ENCODE measurements at regions not wholly inside any gene's neighbourhood (a gene's known extent, or its start where the extent isn't known, plus 50 kb on each side); places are given as distances from the start of the nearest gene placed in this dataset.
"Not testable (repeated sequence)": the region's sequence is repeated elsewhere in the genome, so short reads cannot be mapped to it uniquely, and the experiment has no call there.

DNA sequence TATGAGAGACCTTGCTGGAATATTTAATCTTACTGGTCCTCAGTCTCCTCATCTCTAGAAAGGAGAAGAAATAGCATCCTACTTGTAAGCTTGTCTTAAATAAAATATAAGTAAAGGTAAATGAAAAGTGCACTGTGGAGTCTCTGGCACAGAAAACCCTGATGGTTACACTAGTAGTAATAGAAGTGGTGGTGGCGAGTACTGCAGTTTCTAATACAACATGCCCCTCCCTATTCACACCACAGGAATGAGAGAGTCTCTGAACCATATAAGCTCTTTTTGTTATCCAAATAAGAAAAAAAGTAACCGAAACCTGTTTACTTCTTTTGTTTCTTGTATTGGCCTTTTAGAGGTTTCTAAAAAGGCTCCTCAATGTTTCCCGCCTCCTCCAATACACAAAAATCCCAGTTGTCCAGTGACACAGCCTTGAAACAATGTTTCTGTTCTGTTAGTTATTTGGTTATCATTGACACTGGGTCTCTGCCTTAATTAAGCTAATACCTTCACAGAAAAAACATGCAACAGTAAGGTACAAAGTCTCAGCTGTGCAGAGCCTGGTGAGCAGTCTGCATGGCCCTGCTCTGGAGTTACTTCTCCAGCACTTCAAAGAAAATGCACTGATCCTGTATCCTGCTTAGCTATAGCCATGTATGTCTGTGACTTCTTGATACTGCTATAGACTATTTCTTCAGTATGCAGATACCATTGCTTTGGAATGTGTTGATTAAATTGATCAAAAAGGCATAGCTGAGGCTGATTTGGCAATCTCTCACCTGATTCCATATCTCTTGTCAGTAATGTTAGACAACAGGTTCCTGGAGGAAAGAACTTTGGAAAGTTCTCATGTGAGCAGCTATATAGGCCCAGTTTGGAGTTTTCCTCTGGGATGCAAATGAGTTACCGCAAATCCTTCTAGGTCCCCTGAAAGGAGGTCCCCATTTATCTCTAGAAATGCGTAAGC, 315.6 kb upstream of the IL12A start:
- in situ Hi-C loops (cut with HindIII; ENCODE audit: low sequenced_read_pairs) = no loop called here

DNA sequence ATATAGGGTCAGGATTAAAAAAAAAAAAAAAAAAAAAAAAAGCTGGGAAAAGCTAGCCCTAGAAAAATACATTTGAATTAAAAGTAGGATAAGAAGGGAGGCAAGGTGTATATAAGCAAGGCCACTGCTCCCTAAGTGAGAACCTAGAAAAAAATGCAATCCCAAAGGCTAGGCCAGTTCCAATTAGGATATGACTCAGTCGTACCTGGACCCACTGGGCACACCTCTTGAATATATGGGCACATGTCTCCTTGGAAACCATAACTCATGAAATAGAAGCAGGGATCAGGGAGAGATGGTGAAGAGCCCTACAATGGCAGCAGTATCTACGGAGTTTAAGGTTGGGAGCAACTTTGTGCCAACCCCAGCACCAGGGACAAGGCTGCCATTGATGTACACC, 314.1 kb upstream of the IL12A start:
- in situ Hi-C loops (cut with HindIII; ENCODE audit: low sequenced_read_pairs) = no loop called here

DNA sequence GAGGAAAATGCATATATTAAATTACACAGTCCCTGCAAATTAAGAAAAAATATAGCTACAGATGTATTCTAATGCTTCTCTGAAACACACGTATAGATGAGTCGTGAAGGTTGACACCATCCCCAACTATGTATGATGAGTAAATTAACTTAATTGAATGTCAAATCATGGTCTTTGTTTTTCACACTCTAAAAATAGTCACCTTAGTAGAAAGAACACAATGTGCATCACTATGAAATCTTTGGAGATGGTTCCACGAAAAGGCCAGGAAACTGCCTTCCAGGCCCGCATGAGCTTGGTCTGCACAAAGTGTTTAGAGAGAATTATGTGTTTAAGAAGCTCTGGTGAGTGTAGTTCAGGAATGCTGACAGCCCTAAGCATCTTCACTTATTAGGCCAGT, 313.4 kb upstream of the IL12A start:
- in situ Hi-C loops (cut with HindIII; ENCODE audit: low sequenced_read_pairs) = no loop called here

DNA sequence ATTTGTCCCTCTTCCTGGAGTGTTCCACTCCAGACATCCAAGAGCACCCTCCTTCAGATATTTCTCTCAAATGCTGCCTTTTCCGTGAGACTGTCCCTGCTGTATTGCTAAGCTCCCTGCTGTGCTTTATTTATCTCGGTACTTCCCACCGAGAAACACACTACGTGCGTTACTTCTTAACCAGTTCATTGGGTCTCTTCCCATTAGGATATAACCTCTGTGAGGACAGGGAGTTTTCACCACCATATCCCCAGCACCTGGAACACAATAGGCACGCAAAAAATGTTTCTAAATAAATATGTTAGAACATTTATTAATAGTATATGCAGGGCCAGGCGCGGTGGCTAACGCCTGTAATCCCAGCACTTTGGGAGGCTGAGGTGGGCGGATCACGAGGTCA, 308.7 kb upstream of the IL12A start:
- in situ Hi-C loops (cut with HindIII; ENCODE audit: low sequenced_read_pairs) = no loop called here

DNA sequence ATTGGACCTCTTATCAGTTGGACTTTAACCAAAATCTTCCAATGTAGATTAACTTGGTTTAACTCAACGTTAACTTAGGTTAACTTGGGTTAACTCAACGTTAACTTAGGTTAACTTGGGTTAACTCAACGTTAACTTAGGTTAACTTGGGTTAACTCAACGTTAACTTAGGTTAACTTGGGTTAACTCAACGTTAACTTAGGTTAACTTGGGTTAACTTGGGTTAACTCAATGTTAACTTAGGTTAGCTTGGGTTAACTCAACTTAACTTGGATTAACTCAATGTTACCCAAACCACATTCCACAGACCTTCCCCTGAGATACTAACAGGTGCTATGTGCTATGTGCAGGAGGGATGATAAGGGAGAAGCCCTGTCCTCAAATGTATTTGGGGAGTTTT, 306.9 kb upstream of the IL12A start:
- in situ Hi-C loops (cut with HindIII; ENCODE audit: low sequenced_read_pairs) = not testable (repeated sequence)

DNA sequence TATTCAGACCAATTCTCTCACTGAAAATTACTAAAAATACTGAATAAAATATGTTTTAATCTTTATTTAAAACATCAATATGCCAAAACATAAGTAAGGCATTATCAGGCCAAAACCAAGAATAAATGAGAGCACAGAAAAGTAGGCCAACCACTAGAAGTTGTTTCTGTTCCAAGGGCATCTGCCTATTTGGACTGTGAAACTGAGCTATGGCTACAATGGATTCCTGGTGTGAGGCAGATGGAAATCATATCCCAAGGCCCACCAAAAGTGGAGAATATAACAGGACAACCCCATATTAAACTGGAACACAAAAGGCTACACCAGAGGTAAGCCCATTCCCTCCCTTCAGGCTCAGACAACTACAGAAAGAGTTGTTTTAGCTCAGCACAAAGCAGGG, 302.8 kb upstream of the IL12A start:
- in situ Hi-C loops (cut with HindIII; ENCODE audit: low sequenced_read_pairs) = no loop called here

DNA sequence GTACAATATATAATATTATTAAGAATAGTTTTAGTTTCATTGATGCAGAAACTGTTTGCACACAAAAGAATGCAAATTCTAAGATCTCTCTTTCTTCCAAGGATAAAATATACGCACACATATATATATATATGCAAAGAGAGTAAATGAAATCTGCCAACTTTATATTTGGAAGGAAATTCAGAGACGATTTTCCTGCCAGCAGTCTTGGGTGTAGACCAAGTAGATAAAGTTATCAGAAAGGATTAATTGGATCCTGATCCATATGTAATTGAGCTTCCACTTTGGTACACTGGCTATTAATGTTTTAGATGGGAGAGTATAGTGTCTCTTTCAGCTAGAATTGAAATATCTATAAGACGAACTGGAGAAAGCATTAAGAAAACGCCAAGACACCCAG, 295.4 kb upstream of the IL12A start:
- in situ Hi-C loops (cut with HindIII; ENCODE audit: low sequenced_read_pairs) = no loop called here

DNA sequence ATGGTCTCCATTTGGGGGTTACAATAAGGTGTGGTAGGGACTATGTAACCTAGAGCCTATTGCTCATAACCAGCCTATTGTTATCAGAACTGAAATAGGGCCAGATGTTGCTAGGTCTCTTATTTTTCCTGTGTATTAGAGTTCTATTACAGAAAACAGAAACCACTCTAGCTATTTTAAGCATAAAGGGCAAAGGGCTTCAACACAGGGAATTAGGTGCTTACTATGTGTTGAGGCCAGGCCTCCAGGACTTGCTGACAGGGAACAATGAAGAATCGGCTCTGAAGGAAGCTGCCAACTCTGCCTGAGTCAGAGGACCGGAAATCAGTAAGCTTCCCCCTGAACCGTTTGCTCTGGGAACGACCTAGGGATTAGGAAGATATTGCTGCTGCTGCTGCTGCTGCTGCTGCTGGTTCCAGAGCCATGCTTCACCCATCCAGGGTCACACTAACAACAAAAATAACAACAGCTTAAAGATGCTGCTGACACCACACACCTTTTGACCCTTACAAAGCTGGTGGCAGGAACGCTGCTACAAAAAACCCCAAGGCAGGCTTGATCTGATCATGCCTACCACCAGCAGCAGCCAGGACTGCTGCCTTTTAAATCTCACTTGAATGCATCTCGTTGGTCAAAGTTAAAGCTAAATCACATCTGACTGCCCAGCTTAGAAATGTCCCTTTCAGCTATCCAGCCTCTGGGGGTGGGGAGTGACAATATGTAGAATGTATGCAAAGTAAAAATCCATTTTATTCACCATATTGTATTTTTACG, 276.9 kb upstream of the IL12A start:
- in situ Hi-C loops (cut with HindIII; ENCODE audit: low sequenced_read_pairs) = no loop called here

DNA sequence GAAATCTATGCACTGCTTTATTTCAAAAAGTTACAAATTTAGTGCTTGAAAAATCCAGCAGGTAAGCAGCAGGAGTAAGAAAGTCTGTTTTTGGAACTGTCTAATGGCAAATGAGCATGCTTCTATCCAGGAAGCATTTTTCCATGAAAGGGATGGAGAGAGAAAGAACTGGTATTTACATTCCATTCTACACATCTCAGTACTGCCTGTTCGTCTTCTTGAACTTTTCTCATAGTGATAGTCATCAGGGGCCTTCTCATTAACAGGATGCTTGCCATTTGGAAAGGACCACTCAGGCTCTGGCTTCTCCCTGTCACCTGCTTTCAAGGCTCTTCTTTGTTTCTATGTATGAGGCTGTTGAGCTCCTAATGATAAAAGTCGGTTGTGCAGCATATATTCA, 267.3 kb upstream of the IL12A start:
- in situ Hi-C loops (cut with HindIII; ENCODE audit: low sequenced_read_pairs) = no loop called here

DNA sequence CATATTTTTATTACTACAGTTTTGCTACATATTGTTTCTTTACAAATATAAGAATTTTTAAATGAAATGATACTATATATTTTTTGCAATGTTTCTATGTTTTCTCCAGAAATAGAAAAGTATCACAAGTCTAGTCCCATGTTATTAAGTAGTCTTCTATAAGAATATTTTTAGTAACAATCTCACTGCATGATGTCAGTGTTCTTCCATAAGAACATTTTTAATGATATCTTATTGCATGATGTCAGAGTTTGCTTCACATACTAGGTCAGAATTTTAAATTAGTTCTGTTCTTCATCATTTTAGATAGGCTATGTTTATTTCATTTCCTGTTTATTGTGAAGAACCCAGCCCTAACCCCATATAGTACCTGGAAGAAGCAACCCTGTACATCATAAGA, 265.3 kb upstream of the IL12A start:
- in situ Hi-C loops (cut with HindIII; ENCODE audit: low sequenced_read_pairs) = no loop called here

DNA sequence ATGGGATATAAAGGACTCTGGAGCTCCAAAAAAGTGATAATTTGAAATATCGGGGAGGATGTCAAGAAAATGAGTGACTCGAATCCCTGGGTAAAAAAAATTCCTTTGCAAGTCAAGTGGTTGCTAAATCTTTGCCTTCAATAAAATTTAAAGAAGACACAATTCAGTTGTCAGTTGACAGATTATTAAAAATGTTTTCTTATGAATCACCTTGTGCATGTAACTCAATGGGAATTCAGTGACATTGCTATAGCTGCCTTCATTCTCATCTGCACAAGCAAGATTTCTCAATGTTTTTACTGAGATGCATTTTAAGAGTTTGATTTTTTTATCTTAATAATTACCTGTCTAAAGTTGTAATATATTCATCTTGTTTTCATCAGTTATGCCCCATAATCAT, 264.0 kb upstream of the IL12A start:
- in situ Hi-C loops (cut with HindIII; ENCODE audit: low sequenced_read_pairs) = no loop called here

DNA sequence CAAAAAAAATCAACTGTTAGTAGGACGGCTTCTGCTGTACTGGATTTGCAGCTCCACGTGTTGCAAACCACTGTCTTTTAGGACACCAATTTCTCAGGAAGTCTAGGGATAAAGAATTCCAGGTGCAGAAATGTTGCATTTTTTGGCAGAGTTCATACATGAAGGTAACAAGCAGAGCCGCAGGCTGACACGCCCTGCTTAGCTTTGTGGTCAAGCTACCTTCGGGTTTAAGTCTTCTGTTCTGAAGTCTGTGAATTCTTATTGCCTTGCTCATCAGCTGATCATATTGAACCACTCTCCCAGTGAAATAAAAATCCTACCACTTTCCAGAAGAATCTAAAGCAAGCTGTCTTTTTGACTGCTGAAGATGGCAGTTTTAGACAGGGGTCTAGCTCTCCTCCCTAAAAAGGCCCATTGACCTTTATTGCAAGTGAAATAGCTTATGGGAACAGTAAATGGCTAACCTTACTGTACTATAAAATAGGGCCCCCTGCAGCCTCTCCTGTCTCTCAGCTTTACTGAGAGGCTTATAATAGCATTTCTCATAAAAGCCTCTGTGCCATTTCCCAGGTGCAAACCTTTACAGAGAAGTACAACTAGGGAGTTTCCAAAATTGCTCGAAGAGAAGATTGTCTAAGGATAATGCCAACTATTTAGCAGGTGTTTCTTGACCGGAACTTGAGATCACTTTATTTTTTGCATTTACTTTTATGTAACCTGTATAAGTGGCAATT, 262.2 kb upstream of the IL12A start:
- in situ Hi-C loops (cut with HindIII; ENCODE audit: low sequenced_read_pairs) = no loop called here

DNA sequence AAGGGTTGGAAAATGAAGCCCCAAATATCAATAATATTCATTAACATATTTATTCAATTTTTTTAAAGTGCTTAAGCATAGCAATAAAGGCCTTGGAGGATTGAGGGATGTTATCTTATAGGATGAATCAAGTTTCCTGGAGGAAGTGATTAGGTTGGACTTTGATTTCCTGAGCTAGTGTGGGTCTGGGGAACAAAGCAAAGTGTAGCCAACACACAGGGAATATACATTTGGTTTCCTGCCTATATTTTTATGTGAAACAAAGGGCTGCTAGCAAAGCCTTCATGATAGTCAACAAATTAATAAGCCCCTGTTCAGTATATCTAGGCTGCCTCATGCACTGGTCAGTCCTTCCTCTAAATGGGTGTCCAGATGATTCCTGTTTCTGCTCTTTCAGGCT, 261.1 kb upstream of the IL12A start:
- in situ Hi-C loops (cut with HindIII; ENCODE audit: low sequenced_read_pairs) = no loop called here

DNA sequence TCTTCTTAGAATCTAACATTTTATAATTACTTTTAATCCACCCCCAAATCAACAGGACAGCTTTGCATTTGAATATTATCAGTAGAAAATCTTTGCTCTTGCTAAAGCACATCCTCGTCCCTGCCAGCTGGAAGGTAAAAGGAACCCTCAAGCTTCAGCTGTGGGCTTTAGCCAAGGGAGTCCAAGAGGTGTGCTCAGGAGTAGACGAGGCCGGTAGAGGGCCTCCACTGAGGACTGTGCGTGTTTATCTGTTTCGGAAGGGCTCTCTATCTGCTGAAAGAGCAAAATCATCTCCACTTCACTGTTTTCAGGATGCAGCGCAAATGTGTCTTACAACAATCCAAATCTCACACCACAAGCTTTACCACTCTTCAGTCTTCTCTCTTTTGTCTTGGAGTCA, 257.4 kb upstream of the IL12A start:
- in situ Hi-C loops (cut with HindIII; ENCODE audit: low sequenced_read_pairs) = no loop called here

DNA sequence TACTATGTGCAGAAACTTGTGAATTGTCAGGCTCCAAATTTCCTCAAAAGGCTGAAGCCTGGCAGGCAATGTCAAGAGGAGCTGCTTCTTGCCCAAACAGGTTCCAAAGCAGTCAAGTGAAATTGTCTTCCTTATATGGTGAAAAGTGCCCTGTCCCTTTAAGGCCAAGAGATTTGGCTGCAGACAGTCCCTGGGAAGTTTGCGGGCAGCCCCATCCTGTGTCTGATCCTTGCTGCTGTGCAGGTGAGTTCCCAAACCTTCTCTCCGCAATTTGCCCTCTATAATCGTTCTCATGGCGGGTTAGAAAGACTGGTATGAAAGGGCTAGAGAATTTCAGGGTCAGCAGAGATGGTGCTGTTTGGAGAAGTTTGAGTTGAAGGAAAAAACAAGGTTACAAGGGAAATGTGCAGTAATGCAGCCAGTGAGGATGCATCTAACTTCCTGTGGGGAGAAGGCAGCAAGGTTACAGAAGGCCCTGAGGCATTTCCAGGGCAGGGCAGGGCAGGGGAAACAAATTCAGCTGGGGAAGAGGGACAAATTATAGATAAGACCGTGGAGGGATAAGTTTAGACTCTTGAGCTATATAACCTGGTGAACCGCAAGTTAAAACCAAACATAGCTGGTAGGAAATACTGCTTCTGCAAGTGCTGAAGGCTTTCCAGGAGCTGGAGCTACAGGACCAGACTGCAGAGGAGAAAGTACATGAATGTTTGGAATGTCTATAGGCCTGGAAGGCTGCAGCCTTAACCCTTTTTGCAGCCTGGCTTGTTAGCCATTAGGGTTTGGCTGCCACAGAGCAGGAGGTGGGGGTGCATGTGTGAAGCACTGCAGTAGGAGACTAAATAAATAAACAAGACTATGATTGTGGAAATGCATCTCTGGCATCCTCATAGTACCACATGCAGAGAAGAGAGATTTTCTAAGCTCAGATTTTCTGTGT, 256.2 kb upstream of the IL12A start:
- in situ Hi-C loops (cut with HindIII; ENCODE audit: low sequenced_read_pairs) = no loop called here

DNA sequence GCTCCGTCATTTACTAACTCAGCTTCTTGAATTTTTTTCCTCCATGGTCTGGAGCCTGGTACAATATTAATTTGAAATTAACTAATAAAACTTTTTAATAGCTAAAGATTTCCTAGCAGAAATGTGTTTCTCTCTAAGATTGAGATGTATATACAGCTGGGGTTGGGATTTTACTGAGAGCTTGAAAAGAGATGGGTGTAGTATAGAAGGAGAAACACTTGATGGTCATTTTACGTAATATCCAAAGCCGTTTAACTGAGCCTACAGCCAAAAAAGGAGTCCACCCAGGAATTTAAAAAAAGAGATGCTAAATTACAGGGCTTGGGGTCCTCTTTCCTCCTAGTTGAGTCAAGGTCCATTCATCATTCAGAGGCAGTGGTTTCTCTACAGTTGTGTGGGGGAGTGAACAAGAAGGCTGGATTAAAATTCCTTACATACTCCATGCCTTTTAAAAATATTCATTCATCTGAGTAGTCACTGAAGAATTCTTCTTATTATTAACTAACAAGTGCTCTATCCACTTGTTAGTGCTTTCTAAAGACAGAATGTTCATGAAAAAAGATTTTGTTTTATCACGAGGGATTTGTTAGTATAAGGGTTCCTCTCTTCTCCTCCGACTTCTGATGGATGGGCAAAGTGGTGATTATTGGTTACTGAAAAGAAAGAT, 255.3 kb upstream of the IL12A start:
- in situ Hi-C loops (cut with HindIII; ENCODE audit: low sequenced_read_pairs) = no loop called here

DNA sequence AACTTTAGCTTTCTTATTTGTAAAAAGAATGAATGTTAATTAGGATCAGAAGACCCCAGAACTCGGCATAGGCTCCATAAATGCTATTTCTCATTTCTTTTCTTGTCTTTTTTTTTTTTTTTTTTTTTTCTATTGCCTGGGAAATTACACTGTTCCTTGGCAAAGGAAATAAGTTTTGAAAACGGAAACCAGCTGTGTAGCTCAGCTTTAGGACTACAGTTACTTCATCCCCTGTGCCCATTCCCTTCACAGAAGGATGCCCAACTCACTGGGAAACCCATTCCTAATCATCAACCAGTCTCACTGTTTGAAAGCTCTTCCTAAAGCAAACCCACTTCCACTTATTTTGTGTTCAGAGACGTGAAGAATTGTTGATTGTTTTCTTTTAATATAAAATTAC, 254.0 kb upstream of the IL12A start:
- in situ Hi-C loops (cut with HindIII; ENCODE audit: low sequenced_read_pairs) = no loop called here

DNA sequence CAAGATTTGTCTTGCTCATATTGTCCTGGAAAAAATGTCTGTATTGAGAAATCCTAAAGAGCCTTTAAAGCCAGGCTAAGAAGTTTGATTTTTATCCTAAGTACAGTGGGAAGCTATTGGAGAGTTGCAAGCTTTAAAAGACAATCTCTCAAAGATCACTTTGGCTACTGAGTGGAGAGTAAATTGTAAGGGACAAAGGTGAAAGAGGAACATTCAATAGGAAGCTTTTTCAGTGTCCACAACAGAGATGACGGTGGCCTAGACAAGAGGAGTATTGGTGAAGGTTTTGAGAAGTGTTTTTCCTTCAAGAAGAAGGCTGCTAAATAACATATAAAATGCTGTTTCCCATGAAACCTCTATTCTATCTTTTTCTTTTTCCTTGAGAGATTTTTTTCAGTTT, 249.5 kb upstream of the IL12A start:
- in situ Hi-C loops (cut with HindIII; ENCODE audit: low sequenced_read_pairs) = no loop called here

DNA sequence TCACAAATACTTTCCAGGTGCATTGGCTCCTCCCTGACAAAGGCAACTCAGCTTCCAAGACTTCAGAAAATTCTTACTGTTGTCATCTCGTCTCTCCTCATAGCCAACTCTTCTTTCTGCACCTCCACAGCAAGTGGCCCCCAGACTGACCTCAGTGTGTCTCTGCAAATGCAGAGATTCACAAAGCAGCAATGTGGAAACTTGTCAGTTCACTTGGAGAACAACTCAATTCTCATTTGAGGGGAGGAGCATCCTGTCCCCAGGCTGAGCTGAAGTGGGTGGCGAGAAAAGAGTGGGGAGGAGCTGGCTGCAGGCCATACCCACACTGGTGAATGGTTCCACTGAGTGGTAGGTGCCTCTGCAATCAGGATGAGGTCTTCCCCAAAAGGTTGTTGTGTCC, 248.7 kb upstream of the IL12A start:
- in situ Hi-C loops (cut with HindIII; ENCODE audit: low sequenced_read_pairs) = no loop called here

DNA sequence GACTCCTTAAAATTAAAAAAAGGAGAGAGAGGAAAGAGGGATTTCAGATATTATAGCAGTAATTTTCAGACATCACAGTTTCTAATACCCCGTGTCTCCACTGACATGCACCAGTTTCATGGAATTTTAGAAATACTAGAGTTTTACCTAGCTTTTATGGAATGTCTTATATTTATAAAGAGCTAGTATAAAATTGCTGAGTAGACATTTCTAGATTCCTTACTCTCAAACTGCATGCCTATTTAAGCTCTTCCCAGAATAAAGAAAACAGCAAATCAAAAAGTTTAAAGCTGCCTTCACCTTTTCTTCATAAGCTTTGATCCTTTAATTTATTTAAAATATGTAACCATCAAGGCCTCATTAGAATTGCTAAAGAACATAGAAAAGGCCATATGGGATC, 247.4 kb upstream of the IL12A start:
- in situ Hi-C loops (cut with HindIII; ENCODE audit: low sequenced_read_pairs) = no loop called here

Data from DLD1 (cell line).